DMS53 treated with DMSO at 0.1 percent for 48 hours (cell line): ENCODE measurements at regions not wholly inside any gene's neighbourhood (a gene's known extent, or its start where the extent isn't known, plus 50 kb on each side); places are given as distances from the start of the nearest gene placed in this dataset.

ENCODE experiments used
- DNase-seq: peaks from one replicate; lab custom pipeline; 2025; ENCODE audit not compliant: unreplicated experiment; lab: John Stamatoyannopoulos, UW

DNA sequence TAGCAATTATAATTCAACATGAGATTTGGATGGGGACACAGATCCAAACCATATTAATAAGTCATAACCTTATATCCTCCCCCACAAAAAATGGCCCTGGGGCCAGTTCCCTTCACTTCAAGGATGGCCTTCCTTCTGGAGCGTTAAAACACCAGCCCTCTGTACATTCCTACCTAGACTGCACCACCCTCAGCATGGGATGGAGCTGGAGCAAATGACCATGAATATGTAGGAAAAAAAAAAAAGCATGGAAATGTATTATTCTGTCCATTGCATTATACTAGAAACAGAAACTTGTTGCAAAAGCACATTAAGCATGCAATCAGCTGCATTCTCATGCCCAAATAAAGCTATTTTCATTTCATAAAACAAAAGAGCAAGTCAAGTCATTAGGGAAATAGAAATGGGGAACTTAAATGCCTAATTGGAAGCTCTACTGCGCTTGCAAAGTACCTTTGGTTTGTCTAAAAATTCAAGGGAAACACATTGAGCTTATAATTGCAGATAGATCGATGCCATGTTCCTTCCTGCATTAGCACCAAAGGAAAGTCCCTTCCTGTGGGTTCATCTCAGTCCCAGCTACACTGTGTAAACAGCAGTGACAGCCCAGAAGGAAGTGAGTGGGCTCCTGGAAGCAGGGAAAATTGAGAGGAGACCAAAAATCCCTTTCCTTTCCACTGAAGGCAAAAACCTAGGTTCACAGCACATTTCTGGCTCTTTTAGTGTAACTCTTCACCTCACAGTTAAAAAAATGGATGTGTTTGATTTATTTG lies 252.0 kb upstream of the KLHL29 start:
- no peak for DNase-seq

DNA sequence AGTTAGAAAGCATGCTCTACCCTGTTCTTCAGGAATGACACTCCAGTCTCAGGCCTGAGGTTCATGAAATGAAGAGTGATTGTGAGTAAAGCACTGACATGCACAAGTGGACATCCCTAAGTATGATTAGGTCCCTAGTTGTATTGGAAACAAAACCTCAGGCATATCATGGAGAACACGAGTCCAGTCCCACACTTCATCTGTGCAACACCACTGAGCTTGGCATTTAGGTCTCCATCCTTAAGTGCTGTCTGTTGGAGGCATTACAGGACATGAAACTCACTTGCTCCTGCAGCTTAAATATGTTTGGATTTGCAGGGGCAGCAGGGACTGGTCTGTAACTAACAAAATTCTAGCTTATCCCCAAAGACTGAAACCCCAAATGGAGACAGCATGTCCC lies 250.3 kb upstream of the KLHL29 start:
- DNase-seq = no peak

DNA sequence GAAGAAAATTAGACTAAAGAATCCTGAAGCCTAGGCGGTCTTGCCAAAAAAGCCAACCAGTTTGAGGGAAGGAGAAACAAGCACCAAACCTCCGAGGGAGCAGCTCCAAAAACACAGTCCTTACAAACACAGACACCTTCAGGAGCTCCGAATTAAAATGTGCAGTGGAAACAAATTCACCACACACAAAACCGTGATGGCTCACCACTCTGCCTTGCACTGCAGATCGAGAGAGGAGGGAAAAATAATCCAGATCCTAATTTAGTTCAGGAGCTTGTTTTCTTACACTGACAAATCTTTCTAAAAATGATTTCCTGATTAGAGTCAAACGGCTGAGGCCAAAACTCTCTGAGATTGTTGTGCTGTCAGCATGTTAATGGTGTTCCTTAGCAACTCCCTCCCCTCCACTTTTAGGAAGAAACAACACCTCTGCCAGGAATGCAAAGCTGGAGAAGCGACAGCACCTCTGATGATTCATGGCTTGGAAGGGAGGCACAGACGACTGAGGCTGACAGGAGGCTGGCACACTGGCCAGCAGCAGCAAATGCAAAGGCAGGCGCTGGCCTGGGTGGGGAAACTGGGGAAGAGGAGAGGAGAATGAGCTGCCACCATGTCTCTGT lies 249.4 kb upstream of the KLHL29 start:
- DNase-seq = no peak

DNA sequence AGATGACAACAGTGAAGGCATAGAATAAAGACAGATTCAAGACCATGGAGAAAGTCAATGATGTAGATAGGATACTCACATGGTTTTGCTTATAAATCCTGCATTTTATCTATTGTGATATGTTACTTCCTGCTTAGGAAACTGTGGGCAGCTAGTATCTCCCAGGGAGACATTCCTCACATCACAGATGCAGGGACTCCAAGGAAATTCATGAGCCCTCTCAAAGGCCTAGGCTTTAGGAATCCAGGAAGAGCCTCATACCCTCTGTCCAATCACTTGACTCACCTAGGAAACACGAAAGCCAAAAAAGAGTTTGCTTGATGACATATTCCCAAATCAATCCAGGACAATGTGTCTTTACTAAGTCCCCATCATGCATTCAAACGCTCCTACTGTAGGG lies 247.8 kb upstream of the KLHL29 start:
- no peak for DNase-seq

DNA sequence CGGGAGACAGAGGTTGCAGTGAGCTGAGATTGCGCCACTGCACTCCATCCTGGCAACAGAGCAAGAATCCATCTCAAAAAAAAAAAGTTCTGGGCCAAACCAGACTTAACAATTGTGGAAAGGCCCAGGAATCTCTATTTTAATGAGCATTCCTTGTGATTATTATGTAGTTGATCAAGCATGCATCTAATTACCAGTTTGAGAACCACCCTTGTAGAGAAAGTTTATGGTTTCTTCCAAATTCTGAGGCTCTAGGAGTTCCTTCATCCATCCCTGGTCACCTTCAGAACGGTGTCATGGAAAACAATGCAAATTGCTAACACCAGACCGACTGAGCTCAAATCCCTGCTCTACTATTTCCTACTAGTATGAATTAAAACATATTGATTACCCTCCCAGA lies 246.3 kb upstream of the KLHL29 start:
- no peak for DNase-seq

DNA sequence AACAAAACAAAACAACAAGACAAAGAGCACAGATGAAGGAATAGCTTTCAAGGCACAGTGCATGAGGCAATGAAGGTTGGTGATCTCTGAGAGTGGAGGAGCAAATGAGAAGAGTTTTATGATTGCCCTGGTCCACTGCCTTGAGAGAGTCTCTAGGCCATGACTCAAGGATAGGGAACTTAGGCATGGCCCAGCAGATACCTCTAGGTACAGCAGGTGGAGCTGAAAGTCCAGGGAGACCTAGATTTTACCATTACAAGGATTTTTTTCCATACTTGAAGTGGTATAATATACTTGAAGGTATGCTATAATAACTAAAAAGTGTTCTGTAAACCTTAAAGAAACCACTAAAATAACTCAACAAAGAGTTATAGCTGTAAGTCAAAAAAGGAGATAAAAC lies 239.5 kb upstream of the KLHL29 start:
- no peak for DNase-seq

DNA sequence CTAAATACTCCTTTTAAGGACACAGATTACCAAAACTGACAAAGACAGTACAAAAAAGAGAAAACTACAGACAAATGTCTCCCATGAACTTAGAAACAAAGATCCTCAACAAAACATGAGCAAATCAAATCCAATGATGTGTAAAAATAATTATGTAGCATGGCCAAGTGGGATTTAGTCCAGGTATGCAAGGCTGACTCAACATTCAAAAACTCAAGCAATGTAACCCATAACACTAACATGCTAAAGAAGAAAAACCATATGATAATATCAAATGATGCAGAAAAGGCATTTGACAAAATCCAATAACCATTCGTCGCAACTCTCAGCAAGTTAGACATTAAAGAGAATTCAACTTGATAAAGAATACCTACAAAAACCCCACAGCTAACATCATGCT lies 239.0 kb upstream of the KLHL29 start:
- DNase-seq = no peak

DNA sequence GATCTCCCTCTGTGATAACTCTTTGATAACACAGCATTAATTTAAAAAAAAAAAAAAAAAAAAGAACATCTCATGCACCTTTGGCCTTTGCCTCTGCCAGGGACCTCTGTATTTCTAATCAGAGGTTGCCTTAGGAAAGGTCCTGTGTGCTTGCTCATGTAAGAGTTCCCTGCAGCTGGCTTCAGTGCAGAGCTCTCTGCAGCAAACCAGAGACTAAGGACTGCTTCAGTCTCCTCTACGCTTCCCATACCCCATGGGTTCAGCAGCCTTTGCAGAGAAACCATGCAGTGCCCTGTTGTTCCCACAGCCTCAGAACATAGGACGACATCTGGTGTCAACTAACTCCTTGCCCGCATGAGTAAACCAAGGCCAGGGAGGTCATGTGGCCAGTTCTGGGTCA lies 236.6 kb upstream of the KLHL29 start:
- DNase-seq = no peak

DNA sequence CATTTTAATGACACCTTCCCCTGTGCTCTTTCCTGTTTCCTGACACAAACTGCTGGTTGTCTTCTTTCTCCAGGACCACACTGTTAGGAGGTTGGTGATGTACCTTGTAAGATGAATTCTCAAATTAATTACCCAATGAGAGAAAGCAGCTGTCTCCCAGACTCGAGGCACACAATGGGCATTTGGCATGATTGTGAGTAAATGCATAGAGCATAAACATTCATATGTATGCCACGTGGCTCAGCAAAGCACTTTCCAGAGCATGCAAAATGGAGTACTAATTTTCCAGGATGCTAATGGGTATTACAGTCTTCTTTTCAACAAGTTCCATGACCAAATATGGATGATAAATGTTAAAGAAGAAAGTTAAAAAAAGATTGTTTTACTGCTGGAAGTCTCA lies 235.2 kb upstream of the KLHL29 start:
- DNase-seq = no peak

DNA sequence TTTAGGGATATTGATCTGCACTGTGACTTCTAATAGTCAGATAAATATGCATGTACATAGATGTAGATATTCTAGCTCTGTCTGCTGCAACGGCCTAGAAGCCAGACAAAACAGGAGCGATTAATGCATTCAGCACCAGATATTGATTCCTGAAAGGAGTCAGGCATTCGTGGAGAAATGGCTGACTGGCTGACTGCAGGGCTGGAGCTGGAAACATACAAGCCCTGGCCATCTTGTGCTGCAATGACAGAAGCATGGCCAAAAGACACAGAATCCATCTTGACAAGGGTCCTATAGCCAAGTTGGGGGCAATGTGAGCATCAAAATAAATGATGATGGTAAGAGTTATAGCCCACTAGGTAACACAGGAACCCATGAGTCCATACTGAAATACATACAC lies 231.5 kb upstream of the KLHL29 start:
- no peak for DNase-seq

DNA sequence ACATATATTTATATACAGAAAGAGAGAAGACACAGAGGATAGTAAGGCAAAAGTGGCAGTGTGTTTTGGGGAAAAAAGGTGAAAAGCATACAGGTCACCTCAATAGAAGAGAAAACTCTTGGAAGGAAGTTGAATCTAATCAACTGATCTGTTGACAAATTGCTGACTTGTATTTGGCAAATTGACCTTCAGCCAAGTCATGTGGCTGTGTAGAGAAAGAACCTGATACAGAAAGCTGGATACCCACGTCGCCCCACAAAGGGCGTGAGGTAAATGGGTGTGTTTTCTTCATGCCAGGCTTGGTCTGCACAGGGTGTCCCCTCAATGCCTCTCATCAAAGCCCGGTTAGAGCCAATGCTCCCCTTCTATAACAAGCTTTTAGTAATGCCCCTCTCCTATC lies 230.0 kb upstream of the KLHL29 start:
- DNase-seq = no peak

DNA sequence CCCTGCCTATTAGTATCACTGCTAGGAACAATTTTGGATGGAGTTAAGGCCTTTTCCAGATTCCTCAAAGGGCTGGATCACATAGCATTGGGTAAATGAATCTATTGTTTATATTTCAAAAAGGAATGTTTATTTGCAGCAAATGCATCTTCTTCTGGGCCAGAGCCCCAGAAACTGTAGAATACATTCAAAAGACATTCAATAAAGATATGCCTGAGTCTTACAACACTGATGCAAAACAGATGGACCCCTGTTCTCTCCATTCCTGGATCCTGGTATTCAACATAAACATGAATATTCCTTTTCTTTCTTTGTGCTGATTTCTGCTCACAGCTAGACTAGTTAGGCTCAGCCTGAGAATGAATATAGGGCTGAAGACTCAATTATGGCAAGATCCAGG lies 227.2 kb upstream of the KLHL29 start:
- no peak for DNase-seq

DNA sequence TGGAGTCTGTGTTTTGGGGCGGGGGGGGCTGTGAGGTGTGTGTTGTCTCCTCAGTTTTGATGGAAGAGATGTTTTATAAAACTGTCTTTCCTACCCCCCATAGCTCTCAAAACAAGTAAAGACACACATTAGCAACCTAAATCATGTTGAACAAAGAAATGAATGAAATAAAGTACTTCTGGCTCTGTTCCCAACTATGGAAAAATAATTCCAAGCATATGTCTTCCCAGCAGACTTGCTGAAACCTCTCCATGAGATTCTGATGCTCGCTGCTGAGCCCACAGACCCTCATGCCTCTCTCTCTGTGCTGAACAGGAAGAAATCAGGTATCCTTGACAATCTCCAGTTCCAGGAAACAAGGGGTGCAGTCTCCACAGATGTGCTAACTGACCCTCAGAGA lies 226.7 kb upstream of the KLHL29 start:
- no peak for DNase-seq

DNA sequence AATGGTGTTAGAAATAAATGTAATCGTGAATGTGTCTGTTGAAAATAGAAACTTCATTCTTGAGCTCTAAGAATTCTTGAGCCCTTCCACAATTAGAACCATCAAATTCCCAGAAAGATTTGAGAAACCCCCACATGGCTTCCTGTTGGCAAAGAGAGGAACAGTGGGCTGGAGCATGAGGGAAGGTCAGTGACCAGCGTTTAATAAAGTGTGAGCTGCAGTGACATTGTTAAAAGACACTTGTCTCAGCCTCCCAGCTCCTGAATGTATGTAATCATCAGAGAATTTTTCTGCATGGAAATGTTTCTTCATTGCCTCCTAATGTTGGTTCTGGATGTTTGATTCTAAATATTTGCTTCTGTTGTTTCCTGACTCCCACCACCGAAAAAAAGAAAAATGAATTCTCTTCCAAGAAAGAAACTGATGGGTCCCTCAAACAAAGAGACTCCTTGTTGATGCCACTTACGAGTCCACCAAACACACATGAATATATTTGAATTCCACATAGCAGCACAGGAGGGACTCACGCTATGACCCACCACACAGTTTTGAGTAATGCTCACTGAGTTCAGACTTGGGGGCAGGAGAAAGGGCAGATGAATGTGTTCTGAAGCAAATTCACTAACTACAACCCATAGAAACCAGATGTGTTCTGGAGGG lies 225.1 kb upstream of the KLHL29 start:
- no peak for DNase-seq

DNA sequence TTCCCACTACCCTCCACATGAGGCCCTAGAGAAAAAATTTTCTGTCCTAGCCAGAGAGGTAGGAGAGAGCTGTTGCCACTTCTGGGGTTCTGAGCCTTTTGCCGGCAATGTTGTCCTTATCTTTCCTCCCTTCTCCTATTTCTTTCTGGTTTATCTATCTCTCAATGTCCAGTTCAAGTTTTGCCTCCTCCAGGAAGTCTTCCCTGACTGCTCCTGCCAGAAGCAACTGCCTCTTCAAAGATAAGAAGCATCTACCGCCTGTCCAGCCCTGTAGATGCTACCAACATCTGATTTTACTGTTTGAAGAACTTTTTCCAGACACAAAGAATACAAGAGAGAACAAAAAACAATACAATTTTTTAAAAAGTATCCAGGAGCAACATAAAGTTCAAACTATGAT lies 220.8 kb upstream of the KLHL29 start:
- no peak for DNase-seq

DNA sequence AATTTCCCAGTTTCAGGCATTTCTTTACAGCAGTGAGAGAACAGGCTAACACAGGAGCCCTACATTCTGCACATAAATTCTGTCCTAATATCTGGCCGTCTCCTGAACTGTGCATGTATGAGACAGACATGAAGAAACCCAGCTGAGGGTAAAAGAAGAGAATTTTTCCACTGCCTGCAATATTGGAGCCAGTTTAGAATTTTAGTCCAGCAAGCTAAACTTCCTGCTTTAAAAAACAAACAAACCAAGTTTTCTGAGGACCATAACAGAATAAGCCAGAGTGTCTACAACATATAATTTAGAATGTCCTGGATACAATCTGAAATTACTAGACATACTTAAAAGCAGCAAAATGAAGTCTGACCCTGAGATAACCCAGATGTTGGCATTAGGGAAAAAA lies 215.1 kb upstream of the KLHL29 start:
- DNase-seq = no peak

DNA sequence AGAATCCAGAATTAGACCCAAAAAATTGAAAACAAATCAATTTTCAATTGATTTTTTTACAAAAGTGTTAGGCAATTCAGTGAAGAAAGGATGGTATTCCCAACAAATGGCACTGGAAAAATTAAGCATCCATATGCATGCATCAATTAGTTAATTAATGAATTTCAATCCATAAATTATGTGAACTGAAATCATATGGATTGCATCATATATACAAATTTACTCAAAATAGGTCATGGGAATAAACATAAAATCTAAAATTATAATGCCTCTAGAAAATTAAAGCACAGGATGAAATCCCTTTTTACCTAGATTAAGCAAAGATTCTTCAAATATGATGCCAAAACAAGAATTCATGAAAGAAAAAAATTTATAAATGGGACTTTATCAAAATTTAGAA lies 213.9 kb upstream of the KLHL29 start:
- no peak for DNase-seq

DNA sequence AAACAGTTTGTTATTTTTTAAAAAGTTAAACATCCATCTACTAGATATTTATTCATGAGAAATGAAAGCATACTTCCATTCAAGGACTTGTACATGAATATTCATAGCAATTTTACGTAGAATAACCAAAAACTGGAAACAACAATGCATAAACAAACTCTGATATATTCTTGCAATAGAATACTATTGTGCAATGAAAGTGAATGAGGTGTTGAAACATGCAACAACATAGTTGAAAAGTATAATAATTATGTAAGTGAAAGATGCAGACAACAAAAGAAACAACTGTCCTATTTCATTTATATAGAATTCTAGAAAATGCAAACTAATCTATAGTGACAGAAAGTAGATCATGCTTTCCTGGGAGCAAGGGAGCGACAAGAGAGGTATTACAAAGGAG lies 206.6 kb upstream of the KLHL29 start:
- DNase-seq = no peak

DNA sequence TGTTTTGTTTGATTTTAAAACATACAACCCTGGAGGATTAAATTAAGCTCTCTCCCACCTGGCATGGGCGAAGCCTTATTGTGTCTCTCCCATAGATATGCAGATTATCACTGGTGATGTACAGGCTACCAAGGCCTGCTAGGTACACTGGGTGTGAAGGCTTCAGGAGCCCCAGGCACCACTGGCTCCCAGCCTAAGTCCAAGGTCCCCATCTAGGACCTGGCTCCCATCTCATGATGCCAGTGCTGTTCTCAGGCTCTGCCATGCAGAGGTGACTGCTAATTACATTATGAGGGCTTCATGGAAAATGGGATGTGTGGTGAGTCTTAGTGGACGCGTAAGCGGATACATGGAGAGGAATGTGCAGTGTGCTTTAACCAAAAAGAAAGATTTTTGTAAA lies 201.2 kb upstream of the KLHL29 start:
- no peak for DNase-seq

DNA sequence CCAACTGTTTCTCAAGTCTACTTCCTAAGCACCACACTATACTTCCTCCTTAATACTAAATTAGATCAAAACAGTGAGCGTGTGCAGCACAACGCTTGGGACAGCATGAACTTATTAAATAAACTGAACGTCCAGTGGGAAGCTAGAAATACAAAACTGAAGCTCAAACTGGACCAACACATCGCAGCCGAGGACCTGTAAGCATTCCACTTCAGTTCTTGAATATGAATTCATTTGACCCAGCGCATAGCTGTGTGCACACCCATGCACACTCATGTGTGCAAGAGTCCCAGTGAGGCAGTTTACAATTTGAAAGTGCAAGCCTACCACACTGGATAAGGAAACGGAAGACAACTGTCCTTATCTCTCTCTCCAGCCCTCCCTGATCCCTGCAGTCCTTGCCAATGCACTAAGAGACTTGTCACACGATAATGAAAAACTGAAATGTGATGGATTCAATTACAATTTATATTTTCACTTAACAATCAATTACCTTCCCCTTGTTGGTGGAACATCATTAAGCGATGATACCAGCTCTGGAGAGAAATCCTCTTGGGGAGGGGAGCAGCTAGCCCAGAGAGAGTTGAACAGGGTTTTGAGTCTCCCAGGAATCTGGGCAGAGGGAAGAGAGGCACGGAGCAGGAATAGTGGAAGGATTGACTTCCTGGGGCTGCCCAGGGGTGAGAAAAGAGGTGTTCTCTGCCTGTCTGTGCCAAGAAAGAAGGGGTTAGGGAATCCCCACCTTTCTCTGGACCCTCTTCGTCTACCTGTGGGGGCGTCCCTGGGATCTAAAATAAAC lies 186.5 kb upstream of the KLHL29 start:
- no peak for DNase-seq

DNA sequence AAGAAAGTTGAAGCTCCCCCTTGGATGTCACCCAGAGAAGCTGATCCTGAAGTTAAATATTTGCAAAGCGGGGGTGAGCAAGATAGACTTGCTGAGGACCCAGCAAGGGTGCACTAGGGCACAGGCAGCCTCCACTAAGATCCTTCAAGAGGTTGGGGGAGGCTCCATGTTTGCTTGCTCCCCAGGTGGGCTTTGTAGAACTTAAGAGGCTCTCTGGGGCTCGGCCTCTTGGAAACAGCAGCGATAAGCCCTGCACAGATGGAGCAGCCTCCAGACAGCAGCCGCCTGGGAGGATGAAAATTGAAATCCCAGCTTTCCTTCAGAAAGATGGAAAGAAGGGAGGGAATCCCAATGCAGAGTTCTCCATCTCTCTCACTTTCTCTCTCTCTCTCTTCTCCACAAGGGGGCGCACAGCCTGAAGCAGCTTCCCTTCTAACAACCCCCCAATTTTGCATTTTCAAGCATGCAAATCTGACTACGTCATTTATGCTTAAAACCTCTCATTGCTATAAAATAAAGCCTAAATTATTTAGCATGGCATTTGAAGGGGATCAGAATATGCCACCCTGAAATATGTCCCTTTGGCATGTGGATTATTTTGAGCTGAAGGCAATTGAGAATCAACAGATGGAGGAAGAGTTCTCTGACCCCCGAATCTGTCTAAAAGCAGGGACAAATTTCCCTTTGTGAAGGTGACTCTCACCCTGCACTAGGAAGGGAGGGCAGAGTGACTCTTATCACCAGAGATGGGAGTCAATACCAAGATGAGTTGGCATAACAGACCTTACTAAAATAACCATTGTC lies 185.7 kb upstream of the KLHL29 start:
- DNase-seq = peak; percentile 1
